ENCODE measurements at regions not wholly inside any gene's neighbourhood (a gene's known extent, or its start where the extent isn't known, plus 50 kb on each side); places are given as distances from the start of the nearest gene placed in this dataset.

- TF ChIP-seq POLR2A (IDR thresholded peaks at IDR 0.05) = no peak
- no peak for TF ChIP-seq CTCF (IDR thresholded peaks at IDR 0.05)
- TF ChIP-seq EP300 (IDR thresholded peaks at IDR 0.05) = no peak
- TF ChIP-seq POLR2AphosphoS5 (IDR thresholded peaks at IDR 0.05) = no peak
Observed at GRCh38 chr1:91200675-91201074, 178.8 kb upstream of the ZNF644 start.

Data from gastroesophageal sphincter (tissue), 3 donors.